BLaER1 (cell line): ENCODE measurements at regions not wholly inside any gene's neighbourhood (a gene's known extent, or its start where the extent isn't known, plus 50 kb on each side); places are given as distances from the start of the nearest gene placed in this dataset.

ENCODE experiments used
- H3K27ac ChIP-seq: shearing (Covaris generic); formaldehyde crosslinking; 2 replicates; pipeline ENCODE4 v1.8.1; 2022
- H3K27me3 ChIP-seq: shearing (Covaris generic); formaldehyde crosslinking; 2 replicates; pipeline ENCODE4 v1.8.1; 2022
- H3K36me3 ChIP-seq: shearing (Covaris generic); formaldehyde crosslinking; 2 replicates; pipeline ENCODE4 v1.8.1; 2022
- H3K4me1 ChIP-seq: shearing (Covaris generic); formaldehyde crosslinking; 2 replicates; pipeline ENCODE4 v1.8.1; 2022
- H3K4me2 ChIP-seq: shearing (Covaris generic); formaldehyde crosslinking; 2 replicates; pipeline ENCODE4 v1.8.1; 2022
- H3K4me3 ChIP-seq: shearing (Covaris generic); formaldehyde crosslinking; 2 replicates; pipeline ENCODE4 v1.8.1; 2022
- H3K9ac ChIP-seq: shearing (Covaris generic); formaldehyde crosslinking; 2 replicates; pipeline ENCODE4 v1.8.1; 2022
- H3K9me3 ChIP-seq: shearing (Covaris generic); formaldehyde crosslinking; 2 replicates; pipeline ENCODE4 v1.8.1; 2022
- H4K20me1 ChIP-seq: shearing (Covaris generic); formaldehyde crosslinking; 2 replicates; pipeline ENCODE4 v1.8.1; 2022
- Cebpa-rat ChIP-seq: shearing (Covaris generic); IDR thresholded peaks from 2 replicates; pipeline ENCODE4 v1.8.1; 2022

DNA sequence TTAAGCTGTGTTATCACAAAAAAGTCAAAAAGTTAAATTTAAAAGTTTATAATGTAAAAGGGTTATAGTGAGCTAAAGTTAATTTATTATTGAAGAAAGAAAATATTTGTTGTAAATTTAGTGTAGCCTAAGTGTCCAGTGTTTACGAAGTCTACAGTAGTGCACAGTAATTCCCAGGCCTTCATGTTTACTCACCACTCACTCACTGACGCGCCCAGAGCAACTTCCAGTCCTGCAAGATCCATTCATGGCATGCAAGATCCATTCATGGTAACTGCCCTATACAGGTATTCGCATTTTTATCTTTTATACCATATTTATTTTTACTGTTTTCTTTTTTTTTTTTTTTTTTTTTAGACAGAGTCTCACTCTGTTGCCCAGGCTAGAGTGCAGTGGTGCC, 69.5 kb downstream of the TPRA1 start:
- Histone ChIP-seq H3K9me3 (peaks cover 7% of the 10 kb centered on the region), H3K36me3 (no peaks in the 10 kb centered on the region), H3K27me3 (no peaks in the 10 kb centered on the region), H3K4me3 (no peak overlapping the region), H3K9ac (no peak overlapping the region), H4K20me1 (no peaks in the 10 kb centered on the region), H3K4me2 (no peak overlapping the region), H3K4me1 (no peaks in the 10 kb centered on the region), H3K27ac (no peak overlapping the region)
- no peak for TF ChIP-seq Cebpa-rat

DNA sequence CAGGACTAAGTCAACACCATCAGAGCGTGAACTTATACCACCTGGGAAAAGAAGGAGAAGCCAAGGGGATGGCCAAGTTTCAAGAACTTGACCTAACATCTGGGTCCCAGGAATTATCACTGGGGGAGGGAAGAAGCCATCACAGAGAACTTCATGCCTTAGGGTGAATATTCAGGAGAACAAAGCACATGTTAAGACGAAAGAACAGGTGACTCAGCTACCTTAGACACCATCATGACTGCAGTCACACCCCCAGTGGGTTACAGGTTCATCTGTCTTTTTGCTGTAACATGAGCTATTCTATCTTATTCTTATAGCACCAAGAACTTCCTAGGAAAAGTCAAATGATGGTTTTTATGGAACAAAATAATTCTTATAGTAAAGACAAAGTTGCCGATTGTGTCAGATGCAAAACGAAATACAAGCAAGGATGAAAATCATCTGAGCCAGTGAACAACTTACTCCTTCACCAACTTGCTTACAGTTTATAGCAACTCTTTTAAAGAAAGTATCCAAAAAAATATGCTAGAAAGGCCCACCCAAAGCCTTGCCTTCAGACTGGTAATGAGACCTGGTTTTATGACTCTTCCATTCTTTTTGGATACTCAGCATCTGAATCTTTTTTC, 72.0 kb downstream of the TPRA1 start:
- H3K4me2 ChIP-seq: no peak overlapping the region
- no peaks in the 10 kb centered on the region for H3K4me1 ChIP-seq
- TF ChIP-seq Cebpa-rat: no peak
- H4K20me1 ChIP-seq: no peaks in the 10 kb centered on the region
- no peak overlapping the region for H3K4me3 ChIP-seq
- no peaks in the 10 kb centered on the region for H3K36me3 ChIP-seq
- H3K27ac ChIP-seq: no peak overlapping the region
- no peaks in the 10 kb centered on the region for H3K27me3 ChIP-seq
- H3K9me3 ChIP-seq: peaks cover 7% of the 10 kb centered on the region
- H3K9ac ChIP-seq: no peak overlapping the region

DNA sequence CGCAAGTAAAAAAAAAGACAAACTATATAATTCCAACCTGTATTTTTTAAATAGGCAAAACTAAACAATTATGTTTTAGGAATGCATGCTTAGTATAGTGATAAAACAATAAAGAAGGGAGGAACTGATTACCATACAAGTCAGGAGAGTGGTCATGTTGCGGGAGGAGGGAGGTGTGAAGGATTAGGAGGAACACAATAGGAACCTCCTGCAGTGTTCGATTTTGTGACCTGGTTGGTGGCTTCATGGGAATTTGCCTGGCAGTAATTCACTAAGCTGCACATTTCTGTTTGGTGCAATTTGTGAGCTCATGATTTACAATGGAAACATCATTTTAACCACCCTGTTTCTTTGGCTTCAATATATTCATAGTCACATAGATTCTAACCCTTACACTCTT, 78.3 kb downstream of the TPRA1 start:
- Histone ChIP-seq H3K36me3 (no peaks in the 10 kb centered on the region), H3K27ac (no peak overlapping the region), H3K27me3 (no peaks in the 10 kb centered on the region), H4K20me1 (no peaks in the 10 kb centered on the region), H3K9me3 (no peaks in the 10 kb centered on the region), H3K4me1 (no peaks in the 10 kb centered on the region), H3K9ac (no peak overlapping the region), H3K4me3 (no peak overlapping the region), H3K4me2 (no peak overlapping the region)
- TF ChIP-seq Cebpa-rat: no peak

DNA sequence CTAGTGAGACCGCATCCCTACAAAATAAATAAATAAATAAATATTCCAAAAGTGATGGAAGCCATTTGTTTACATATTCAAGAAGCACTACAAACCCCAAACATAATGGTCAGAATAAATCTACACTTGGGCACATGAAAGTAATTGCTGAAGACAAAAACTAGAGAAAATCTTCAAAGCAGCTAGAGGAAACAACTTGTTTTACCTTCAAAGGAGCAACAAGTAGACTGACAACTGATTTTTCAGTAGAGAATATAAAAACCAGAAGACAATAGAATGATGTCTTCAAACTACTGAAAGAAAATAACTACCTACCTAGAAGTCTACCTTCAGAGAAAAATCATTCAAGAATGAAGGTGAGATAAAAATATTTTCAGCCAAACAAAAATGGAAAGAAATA, 89.4 kb downstream of the TPRA1 start:
- Histone ChIP-seq H3K4me3 (no peak overlapping the region), H3K36me3 (no peaks in the 10 kb centered on the region), H3K27me3 (no peaks in the 10 kb centered on the region), H3K4me2 (no peak overlapping the region), H4K20me1 (no peaks in the 10 kb centered on the region), H3K27ac (no peak overlapping the region), H3K9ac (no peak overlapping the region), H3K4me1 (no peaks in the 10 kb centered on the region), H3K9me3 (peaks cover 20% of the 10 kb centered on the region)
- TF ChIP-seq Cebpa-rat: no peak

DNA sequence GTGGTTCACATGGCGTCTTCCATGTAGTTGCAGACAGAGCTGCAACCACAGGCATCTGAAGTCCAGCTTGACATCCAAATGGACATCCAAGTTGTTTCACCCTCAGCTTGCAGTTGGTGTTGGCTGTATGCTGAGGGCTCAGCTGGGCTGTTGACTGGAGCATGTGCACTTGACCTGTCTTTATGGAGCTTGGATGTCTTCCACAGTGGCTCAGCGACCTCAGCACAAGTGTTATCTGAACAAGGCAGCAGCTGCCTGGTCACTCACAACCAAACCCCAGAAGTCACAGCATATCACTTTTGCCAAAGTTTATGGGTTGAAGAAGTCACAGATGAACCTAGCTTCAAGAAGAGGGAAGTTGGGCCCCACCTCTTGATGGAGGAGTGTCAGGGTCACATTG, 92.9 kb downstream of the TPRA1 start:
- H4K20me1 ChIP-seq: no peaks in the 10 kb centered on the region
- no peaks in the 10 kb centered on the region for H3K27me3 ChIP-seq
- H3K4me1 ChIP-seq: no peaks in the 10 kb centered on the region
- peaks cover 13% of the 10 kb centered on the region for H3K9me3 ChIP-seq
- no peak overlapping the region for H3K4me3 ChIP-seq
- H3K36me3 ChIP-seq: no peaks in the 10 kb centered on the region
- no peak overlapping the region for H3K9ac ChIP-seq
- no peak overlapping the region for H3K27ac ChIP-seq
- TF ChIP-seq Cebpa-rat: no peak
- no peak overlapping the region for H3K4me2 ChIP-seq

DNA sequence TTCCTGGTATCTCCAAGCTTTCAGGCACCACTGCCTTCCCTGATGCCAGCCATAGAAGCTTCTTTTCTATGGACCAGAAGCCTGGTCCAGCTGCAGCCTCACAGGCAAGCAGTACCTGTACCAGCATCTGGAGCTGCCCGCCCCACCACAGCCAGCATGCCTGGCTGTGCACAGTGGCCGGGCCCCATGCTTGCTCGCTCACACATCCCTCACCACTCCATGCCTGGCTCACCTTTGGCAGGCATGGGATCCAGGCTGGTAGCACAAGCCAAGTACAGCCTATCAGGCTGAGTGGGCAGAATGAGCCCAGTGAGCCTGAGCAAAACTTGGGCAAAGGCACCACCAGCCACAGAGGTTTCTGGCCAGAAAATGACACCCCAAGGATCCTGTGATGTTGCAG, 93.4 kb downstream of the TPRA1 start:
- TF ChIP-seq Cebpa-rat: no peak
- no peaks in the 10 kb centered on the region for H3K27me3 ChIP-seq
- no peak overlapping the region for H3K9ac ChIP-seq
- H3K4me2 ChIP-seq: no peak overlapping the region
- no peaks in the 10 kb centered on the region for H3K36me3 ChIP-seq
- H3K4me3 ChIP-seq: no peak overlapping the region
- no peak overlapping the region for H3K27ac ChIP-seq
- no peaks in the 10 kb centered on the region for H4K20me1 ChIP-seq
- peaks cover 13% of the 10 kb centered on the region for H3K9me3 ChIP-seq
- no peaks in the 10 kb centered on the region for H3K4me1 ChIP-seq

DNA sequence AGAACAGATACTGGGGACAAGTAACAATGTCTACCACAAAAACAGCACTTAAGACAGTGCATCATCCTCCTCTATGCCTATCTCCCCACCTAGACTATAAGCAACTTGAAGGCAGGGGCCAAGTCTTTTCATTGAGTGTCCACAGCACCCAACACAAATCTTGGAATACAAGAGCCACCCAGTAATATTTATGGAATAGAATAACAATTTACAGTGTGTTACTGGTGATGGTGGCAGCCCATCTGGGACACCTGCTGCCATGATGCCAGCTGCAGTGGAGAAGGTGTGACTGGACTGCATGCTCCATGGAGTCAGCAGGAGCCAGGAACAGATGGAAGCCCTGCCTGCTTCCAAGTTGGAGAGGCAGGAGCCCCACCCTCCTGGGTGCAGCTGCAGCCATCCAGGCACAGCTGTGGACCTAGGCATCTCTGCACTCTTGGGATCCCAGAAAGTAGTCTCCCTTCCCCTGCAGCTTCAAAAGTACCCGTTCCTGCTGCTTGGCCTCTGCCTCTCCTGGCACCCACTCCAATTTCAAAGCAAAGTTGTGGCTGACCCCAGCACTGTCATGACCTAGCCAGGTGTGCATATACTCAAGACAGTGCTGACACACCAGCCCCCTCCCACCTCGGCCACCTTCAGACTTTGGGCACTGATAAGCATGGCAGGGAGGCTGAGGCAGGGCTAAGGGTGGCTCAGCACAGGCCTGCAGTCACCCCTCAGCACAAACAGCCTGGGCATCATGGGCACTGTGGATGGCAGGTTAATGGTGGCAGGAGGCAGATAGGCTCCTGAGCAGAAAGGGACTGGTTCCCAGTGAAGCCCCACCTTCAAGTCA, 94.5 kb downstream of the TPRA1 start:
- no peak overlapping the region for H3K4me3 ChIP-seq
- H4K20me1 ChIP-seq: no peaks in the 10 kb centered on the region
- no peaks in the 10 kb centered on the region for H3K27me3 ChIP-seq
- no peak overlapping the region for H3K4me2 ChIP-seq
- no peaks in the 10 kb centered on the region for H3K4me1 ChIP-seq
- TF ChIP-seq Cebpa-rat: no peak
- peaks cover 6% of the 10 kb centered on the region for H3K9me3 ChIP-seq
- H3K36me3 ChIP-seq: no peaks in the 10 kb centered on the region
- no peak overlapping the region for H3K27ac ChIP-seq
- H3K9ac ChIP-seq: no peak overlapping the region

DNA sequence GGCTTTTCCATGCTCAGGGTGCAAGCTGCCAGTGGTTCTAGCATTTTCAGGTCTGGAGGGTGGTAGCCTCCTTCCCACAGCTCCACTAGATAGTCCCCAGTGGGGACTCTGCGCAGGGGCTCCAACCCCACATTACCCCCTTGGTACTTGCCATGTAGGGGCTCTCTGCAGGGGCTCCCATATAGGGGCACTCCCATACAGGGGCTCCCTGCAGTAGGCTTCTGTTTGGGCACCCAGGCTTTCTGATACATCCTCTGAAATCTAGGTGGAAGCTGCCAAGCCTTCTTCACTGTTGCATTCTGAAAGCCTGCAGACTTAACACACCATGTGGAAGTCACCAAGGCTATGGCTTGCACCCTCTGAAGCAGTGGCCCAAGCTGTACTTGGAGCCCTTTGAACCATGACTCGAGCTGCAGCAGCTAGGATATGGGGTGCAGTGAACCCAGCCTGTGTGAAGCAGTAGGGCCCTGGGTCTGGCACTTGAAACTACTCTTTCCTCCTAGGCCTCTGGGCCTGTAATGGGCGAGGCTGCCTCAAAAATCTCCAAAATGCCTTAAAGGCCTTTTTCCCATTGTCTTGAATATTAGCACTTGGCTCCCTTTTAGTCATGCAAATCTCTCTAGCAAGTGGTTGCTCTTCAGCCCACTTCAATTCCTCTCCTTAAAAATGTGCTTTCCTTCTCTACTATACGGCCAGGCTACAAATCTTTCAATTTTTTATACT, 96.4 kb downstream of the TPRA1 start:
- Histone ChIP-seq H3K27me3 (no peaks in the 10 kb centered on the region), H3K4me2 (no peak overlapping the region), H3K4me1 (peaks cover 14% of the 10 kb centered on the region; the same call in 1 of the 2 replicates), H3K9me3 (no peaks in the 10 kb centered on the region; the same call in 1 of the 2 replicates), H3K27ac (no peak overlapping the region), H3K4me3 (no peak overlapping the region), H4K20me1 (no peaks in the 10 kb centered on the region), H3K36me3 (no peaks in the 10 kb centered on the region), H3K9ac (no peak overlapping the region)
- no peak for TF ChIP-seq Cebpa-rat

DNA sequence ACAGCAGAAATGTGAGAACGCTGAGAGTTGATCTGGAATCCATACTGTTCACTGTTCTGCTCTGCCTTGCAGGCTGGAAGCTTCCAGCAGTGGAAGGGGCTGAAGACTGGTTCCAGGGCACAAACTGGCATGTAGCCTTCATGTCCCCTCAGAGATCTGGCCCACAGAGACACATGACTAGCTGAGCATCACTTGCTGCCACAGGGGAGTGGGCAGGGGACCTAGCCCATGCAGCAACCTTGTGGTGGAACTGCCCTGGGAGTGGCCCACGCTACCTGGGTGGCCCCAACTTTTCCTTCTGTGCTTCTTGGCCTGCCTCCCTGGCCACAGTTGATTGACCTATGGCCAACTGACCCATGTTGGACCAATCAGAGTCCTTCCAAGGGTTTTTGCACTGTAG, 98.1 kb downstream of the TPRA1 start:
- Histone ChIP-seq H3K27ac (no peak overlapping the region), H4K20me1 (no peaks in the 10 kb centered on the region), H3K4me3 (no peak overlapping the region), H3K4me2 (no peak overlapping the region), H3K9ac (no peak overlapping the region), H3K9me3 (no peaks in the 10 kb centered on the region; the same call in 1 of the 2 replicates), H3K27me3 (no peaks in the 10 kb centered on the region), H3K36me3 (no peaks in the 10 kb centered on the region), H3K4me1 (peaks cover 14% of the 10 kb centered on the region; the same call in 1 of the 2 replicates)
- no peak for TF ChIP-seq Cebpa-rat

DNA sequence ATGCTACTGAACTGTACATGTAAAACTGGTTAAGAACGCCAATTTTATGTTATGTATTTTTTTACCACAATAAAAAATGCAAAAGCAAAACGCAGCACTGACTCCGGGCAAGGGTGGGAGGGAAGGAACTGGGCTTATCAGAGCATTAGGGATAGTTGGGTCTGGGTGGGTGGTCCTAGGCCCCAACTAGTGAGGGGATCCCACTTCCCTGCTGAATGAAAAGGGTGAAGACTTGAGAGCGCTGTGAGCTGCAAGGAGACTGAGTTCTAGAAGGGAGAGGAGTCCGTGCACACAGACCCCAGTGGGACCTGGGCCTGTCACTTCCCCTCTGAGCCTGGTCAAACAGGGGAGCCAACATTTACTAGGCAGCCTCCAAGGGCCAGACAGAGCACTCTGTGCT, 98.6 kb downstream of the TPRA1 start:
- H3K4me1 ChIP-seq: peaks cover 14% of the 10 kb centered on the region; the same call in 1 of the 2 replicates
- no peak overlapping the region for H3K9ac ChIP-seq
- H3K36me3 ChIP-seq: no peaks in the 10 kb centered on the region
- no peaks in the 10 kb centered on the region for H4K20me1 ChIP-seq
- no peaks in the 10 kb centered on the region; the same call in 1 of the 2 replicates for H3K9me3 ChIP-seq
- no peak overlapping the region for H3K27ac ChIP-seq
- no peak for TF ChIP-seq Cebpa-rat
- no peak overlapping the region for H3K4me2 ChIP-seq
- H3K27me3 ChIP-seq: no peaks in the 10 kb centered on the region
- H3K4me3 ChIP-seq: no peak overlapping the region
